ENCODE measurements at regions not wholly inside any gene's neighbourhood (a gene's known extent, or its start where the extent isn't known, plus 50 kb on each side); places are given as distances from the start of the nearest gene placed in this dataset.

DNA sequence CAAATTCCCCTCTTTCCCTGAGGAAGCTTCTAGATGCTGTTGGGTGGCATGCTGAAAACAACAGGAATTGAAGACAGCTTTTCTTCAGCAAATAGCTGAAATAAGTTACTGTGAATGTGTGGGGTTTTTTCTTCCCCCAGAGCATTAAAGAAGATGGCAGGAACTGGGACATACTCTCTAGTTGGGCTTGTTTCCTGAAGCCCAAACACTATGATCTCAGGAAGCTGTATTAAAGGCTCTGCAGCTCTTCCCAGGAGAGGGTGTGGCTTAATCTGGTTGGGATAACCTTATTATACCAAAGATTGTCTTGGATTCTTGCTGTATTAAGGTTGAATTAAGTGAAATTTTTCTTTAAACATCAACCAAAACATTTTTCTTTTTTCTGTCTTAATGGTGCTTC lies 64.9 kb upstream of the LMO4 start:
- no peak for TF ChIP-seq ZNF274 (IDR thresholded peaks at IDR 0.05; ENCODE audit: low read depth, low read length)
- TF ChIP-seq YY1 (IDR thresholded peaks at IDR 0.05; ENCODE audit: insufficient read depth, insufficient read length) = no peak
- TF ChIP-seq SUZ12 (IDR thresholded peaks at IDR 0.05; ENCODE audit: extremely low read depth, insufficient read depth, insufficient read length) = no peak

Data from NT2/D1 (cell line).